ENCODE measurements at regions not wholly inside any gene's neighbourhood (a gene's known extent, or its start where the extent isn't known, plus 50 kb on each side); places are given as distances from the start of the nearest gene placed in this dataset.

DNA sequence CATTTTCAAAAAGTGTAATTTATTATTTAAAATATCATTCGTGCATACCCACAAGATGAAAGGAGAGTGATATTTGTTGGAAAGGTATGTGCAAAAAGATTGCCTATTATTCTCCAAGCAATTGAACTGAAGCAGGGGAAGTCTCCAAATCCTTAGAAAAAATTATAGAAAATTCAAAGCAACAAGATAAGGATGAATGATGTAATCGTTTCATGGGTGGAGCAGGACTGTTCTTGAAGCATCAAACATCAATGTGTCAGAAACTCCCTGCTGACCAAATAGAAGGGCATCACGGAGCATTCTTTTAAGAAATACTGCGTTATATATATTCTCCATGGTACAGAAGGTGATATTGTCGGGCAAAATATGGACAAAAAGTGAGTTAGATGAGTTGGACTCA, 87.9 kb upstream of the SPAG17 start:
- Histone ChIP-seq H3K9me3 (no peaks in the 10 kb centered on the region), H3K27me3 (ENCODE audit: insufficient read depth) (no peaks in the 10 kb centered on the region), H3F3A (replicated peaks; ENCODE audit: insufficient read depth) (no peaks in the 10 kb centered on the region), H3K9ac (no peak overlapping the region), H3K27ac (ENCODE audit: low read depth in 2 of 2, low read length in 1 of 2) (no peak overlapping the region), H3K4me2 (no peak overlapping the region), H4K20me1 (ENCODE audit: insufficient read depth) (no peaks in the 10 kb centered on the region), H3K79me2 (ENCODE audit: insufficient read depth) (no peaks in the 10 kb centered on the region), H3K36me3 (replicated peaks in 1 of 2; ENCODE audit: control insufficient read depth in 1 of 2, insufficient read depth in 2 of 2, low read length in 1 of 2) (no peaks in the 10 kb centered on the region), H2AFZ (ENCODE audit: low read depth) (no peak overlapping the region), H3K4me1 (ENCODE audit: control insufficient read depth in 1 of 2, insufficient read depth in 2 of 2, low read depth in 1 of 2, low read length in 1 of 2) (no peaks in the 10 kb centered on the region), H3K9me2 (no peaks in the 10 kb centered on the region), H3K4me3 (ENCODE audit: low read depth in 2 of 2, low read length in 1 of 2) (no peak overlapping the region)
- ChIA-PET CTCF (no interaction called here), POLR2A (no interaction called here)
- DNase-seq, result no peak
- TF ChIP-seq RAD21 (IDR thresholded peaks at IDR 0.05; ENCODE audit: low read length), result no peak
- no peak for TF ChIP-seq CHD2 (IDR thresholded peaks at IDR 0.05; ENCODE audit: low read length, partially characterized antibody)
- TF ChIP-seq EZH2phosphoT487 (IDR thresholded peaks at IDR 0.05; ENCODE audit: borderline replicate concordance, low read depth), result no peak
- no peak for TF ChIP-seq JUND (IDR thresholded peaks at IDR 0.05)
- no peak for TF ChIP-seq SIN3A (IDR thresholded peaks at IDR 0.05; ENCODE audit: borderline replicate concordance, low read depth, low read length)
- TF ChIP-seq, protein P1, sequence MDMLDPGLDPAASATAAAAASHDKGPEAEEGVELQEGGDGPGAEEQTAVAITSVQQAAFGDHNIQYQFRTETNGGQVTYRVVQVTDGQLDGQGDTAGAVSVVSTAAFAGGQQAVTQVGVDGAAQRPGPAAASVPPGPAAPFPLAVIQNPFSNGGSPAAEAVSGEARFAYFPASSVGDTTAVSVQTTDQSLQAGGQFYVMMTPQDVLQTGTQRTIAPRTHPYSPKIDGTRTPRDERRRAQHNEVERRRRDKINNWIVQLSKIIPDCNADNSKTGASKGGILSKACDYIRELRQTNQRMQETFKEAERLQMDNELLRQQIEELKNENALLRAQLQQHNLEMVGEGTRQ (IDR thresholded peaks at IDR 0.05; ENCODE audit: borderline replicate concordance, low read depth, low read length), result no peak
- TF ChIP-seq, protein P2, sequence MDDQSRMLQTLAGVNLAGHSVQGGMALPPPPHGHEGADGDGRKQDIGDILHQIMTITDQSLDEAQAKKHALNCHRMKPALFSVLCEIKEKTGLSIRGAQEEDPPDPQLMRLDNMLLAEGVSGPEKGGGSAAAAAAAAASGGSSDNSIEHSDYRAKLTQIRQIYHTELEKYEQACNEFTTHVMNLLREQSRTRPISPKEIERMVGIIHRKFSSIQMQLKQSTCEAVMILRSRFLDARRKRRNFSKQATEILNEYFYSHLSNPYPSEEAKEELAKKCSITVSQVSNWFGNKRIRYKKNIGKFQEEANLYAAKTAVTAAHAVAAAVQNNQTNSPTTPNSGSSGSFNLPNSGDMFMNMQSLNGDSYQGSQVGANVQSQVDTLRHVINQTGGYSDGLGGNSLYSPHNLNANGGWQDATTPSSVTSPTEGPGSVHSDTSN (IDR thresholded peaks at IDR 0.05), result no peak
- TF ChIP-seq, protein P3, sequence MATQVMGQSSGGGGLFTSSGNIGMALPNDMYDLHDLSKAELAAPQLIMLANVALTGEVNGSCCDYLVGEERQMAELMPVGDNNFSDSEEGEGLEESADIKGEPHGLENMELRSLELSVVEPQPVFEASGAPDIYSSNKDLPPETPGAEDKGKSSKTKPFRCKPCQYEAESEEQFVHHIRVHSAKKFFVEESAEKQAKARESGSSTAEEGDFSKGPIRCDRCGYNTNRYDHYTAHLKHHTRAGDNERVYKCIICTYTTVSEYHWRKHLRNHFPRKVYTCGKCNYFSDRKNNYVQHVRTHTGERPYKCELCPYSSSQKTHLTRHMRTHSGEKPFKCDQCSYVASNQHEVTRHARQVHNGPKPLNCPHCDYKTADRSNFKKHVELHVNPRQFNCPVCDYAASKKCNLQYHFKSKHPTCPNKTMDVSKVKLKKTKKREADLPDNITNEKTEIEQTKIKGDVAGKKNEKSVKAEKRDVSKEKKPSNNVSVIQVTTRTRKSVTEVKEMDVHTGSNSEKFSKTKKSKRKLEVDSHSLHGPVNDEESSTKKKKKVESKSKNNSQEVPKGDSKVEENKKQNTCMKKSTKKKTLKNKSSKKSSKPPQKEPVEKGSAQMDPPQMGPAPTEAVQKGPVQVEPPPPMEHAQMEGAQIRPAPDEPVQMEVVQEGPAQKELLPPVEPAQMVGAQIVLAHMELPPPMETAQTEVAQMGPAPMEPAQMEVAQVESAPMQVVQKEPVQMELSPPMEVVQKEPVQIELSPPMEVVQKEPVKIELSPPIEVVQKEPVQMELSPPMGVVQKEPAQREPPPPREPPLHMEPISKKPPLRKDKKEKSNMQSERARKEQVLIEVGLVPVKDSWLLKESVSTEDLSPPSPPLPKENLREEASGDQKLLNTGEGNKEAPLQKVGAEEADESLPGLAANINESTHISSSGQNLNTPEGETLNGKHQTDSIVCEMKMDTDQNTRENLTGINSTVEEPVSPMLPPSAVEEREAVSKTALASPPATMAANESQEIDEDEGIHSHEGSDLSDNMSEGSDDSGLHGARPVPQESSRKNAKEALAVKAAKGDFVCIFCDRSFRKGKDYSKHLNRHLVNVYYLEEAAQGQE (IDR thresholded peaks at IDR 0.05; ENCODE audit: low read depth, low read length), result no peak
- TF ChIP-seq TCF12 (IDR thresholded peaks at IDR 0.05), result no peak
- no peak for TF ChIP-seq MEF2A (IDR thresholded peaks at IDR 0.05; ENCODE audit: borderline replicate concordance, low read depth)
- TF ChIP-seq NRF1 (IDR thresholded peaks at IDR 0.05; ENCODE audit: low read depth, low read length), result no peak
- TF ChIP-seq, protein P4, sequence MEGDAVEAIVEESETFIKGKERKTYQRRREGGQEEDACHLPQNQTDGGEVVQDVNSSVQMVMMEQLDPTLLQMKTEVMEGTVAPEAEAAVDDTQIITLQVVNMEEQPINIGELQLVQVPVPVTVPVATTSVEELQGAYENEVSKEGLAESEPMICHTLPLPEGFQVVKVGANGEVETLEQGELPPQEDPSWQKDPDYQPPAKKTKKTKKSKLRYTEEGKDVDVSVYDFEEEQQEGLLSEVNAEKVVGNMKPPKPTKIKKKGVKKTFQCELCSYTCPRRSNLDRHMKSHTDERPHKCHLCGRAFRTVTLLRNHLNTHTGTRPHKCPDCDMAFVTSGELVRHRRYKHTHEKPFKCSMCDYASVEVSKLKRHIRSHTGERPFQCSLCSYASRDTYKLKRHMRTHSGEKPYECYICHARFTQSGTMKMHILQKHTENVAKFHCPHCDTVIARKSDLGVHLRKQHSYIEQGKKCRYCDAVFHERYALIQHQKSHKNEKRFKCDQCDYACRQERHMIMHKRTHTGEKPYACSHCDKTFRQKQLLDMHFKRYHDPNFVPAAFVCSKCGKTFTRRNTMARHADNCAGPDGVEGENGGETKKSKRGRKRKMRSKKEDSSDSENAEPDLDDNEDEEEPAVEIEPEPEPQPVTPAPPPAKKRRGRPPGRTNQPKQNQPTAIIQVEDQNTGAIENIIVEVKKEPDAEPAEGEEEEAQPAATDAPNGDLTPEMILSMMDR (IDR thresholded peaks at IDR 0.05), result no peak
- TF ChIP-seq EP300 (IDR thresholded peaks at IDR 0.05; ENCODE audit: borderline replicate concordance in 1 of 2, low read depth in 1 of 2, low read length in 1 of 2), result no peak
- no peak for TF ChIP-seq POLR2AphosphoS5 (IDR thresholded peaks at IDR 0.05; ENCODE audit: low read depth, low read length)
- TF ChIP-seq RCOR1 (IDR thresholded peaks at IDR 0.05; ENCODE audit: low read length), result no peak
- no peak for TF ChIP-seq ELF1 (IDR thresholded peaks at IDR 0.05)
- TF ChIP-seq, protein P5, sequence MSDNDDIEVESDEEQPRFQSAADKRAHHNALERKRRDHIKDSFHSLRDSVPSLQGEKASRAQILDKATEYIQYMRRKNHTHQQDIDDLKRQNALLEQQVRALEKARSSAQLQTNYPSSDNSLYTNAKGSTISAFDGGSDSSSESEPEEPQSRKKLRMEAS (IDR thresholded peaks at IDR 0.05; ENCODE audit: low read depth), result no peak
- no peak for TF ChIP-seq NFIC (IDR thresholded peaks at IDR 0.05; ENCODE audit: borderline replicate concordance)
- 0% methylated on average over 5 of the region's 5 CpGs for WGBS (ENCODE audit: low lambda C conversion rate)

Measured in SK-N-SH (cell line).